GM19023 (cell line): ENCODE measurements at regions not wholly inside any gene's neighbourhood (a gene's known extent, or its start where the extent isn't known, plus 50 kb on each side); places are given as distances from the start of the nearest gene placed in this dataset.
"Not testable (repeated sequence)": the region's sequence is repeated elsewhere in the genome, so short reads cannot be mapped to it uniquely, and the experiment has no call there.

ENCODE experiments used
- ATAC-seq: cut with Tn5 transposase; IDR thresholded peaks from one replicate; pipeline ENCODE4 v1.9.1; 2021; ENCODE audit warnings: mild to moderate bottlenecking, moderate library complexity; ENCODE audit not compliant: unreplicated experiment

- ATAC-seq, result no peak
Measured at GRCh38 chr1:118828038-118828437, 160.1 kb downstream of the TBX15 start.

- no peak for ATAC-seq
Measured at GRCh38 chr1:118827636-118828035, 160.5 kb downstream of the TBX15 start.

- no peak for ATAC-seq
Measured at GRCh38 chr1:118827207-118827606, 160.9 kb downstream of the TBX15 start.

- ATAC-seq, result no peak
Measured at GRCh38 chr1:118826669-118827068, 161.5 kb downstream of the TBX15 start.

- no peak for ATAC-seq
Measured at GRCh38 chr1:118825619-118826018, 162.5 kb downstream of the TBX15 start.

- no peak for ATAC-seq
Measured at GRCh38 chr1:118821801-118822200, 166.3 kb downstream of the TBX15 start.

- ATAC-seq, result no peak
Measured at GRCh38 chr1:118820864-118821263, 167.3 kb downstream of the TBX15 start.

GRCh38 chr1:118815909-118816308 is 172.2 kb downstream of the TBX15 start:
- no peak for ATAC-seq

GRCh38 chr1:118812555-118812954 is 175.6 kb downstream of the TBX15 start:
- ATAC-seq, result no peak

- no peak for ATAC-seq
Measured at GRCh38 chr1:118811156-118811555, 177.0 kb downstream of the TBX15 start.

GRCh38 chr1:118809586-118809985 is 178.6 kb downstream of the TBX15 start:
- ATAC-seq, result no peak

- ATAC-seq, result not testable (repeated sequence)
Measured at GRCh38 chr1:118803128-118803527, 185.0 kb downstream of the TBX15 start.

GRCh38 chr1:118791094-118791691 is 196.9 kb downstream of the TBX15 start:
- ATAC-seq, result no peak

- no peak for ATAC-seq
Measured at GRCh38 chr1:118788463-118788862, 199.7 kb downstream of the TBX15 start.

GRCh38 chr1:118786454-118787155 is 201.5 kb downstream of the TBX15 start:
- ATAC-seq, result no peak

- ATAC-seq, result no peak
Measured at GRCh38 chr1:118785246-118785645, 202.9 kb downstream of the TBX15 start.

GRCh38 chr1:118783095-118783758 is 204.9 kb downstream of the TBX15 start:
- no peak for ATAC-seq

GRCh38 chr1:118773656-118774055 is 214.5 kb downstream of the TBX15 start:
- ATAC-seq, result no peak

- ATAC-seq, result no peak
Measured at GRCh38 chr1:118767971-118768370, 220.2 kb downstream of the TBX15 start.

GRCh38 chr1:118753976-118754375 is 234.2 kb downstream of the TBX15 start:
- ATAC-seq, result no peak

GRCh38 chr1:118751166-118751565 is 237.0 kb downstream of the TBX15 start:
- no peak for ATAC-seq

- ATAC-seq, result no peak
Measured at GRCh38 chr1:118744420-118744819, 243.7 kb downstream of the TBX15 start.
